Tongue (tissue), 1 donor: ENCODE measurements at regions not wholly inside any gene's neighbourhood (a gene's known extent, or its start where the extent isn't known, plus 50 kb on each side); places are given as distances from the start of the nearest gene placed in this dataset.

ENCODE experiments used
- DNase-seq: peaks from one replicate; pipeline ENCODE4 v3.0.0-alpha.2; 2015

DNA sequence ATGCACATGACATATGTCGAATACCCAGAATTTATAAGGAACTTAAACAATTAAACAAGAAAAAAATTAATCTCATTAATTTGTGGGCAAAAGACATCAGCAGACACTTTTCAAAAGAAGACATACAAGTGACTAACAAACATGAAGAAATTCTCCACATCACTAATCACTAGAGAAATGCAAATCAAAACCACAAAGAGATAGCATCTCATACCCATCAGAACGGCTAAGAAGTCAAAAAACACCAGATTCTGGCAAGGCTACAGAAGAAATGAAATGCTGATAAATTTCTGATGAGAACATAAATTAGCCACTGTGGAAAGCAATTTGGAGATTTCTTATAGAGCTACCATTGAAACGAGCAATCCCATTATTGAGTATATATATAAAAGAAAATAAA, 210.6 kb upstream of the LUZP2 start:
- no peak for DNase-seq

DNA sequence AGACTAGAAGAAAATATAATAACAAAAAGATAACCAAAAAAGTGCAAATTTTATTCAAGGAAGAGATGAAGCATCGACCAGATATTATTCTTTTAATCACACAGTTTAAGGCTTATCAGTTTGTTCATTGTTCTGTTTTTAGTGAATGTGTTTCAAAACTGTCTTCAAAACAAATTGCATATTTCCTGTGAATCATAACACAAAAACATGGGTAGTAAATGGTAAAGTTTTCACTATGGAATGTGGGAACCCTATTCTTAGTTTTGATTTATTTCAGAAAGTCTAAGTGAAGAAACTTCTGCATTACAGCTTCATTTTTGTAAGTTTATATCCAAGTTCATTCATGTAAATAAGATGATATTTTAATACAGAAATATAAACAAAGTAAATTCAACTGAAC, 207.6 kb upstream of the LUZP2 start:
- DNase-seq: no peak

DNA sequence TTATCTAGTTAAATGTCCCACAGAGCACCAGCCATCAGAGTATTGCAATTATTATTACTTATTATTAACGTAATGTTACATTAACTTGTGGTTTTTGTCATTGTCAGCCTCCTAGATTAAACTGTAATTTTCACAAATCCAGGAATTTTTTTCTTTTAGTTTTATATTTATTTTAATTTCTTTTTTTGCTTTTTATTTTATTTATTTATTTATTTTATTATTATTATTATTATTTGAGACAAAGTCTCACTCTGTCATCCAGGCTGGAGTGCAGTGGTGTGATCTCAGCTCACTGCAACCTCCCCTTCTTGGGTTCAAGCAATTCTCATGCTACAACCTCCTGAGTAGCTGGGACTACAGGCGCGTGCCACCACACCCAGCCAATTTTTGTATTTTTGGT, 202.9 kb upstream of the LUZP2 start:
- no peak for DNase-seq

DNA sequence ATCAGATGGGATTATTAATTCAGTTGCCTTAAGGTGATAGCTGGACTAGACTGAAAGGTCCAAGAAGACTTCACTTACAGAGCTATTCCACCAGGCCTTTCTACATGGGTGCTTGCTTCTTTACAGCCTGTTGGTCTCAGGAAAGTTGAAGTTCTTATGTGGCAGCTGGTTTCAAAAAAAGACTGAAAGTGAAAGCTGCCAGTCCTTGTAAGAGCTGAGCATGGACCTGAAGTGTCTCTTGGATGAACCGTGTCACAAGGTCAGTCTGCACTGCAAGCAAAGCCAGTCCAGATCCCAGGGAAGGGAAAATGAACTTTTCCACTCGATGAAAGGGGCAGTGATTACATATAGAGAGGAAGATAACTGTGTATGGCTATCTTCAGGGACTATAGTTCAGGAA, 201.5 kb upstream of the LUZP2 start:
- DNase-seq: no peak

DNA sequence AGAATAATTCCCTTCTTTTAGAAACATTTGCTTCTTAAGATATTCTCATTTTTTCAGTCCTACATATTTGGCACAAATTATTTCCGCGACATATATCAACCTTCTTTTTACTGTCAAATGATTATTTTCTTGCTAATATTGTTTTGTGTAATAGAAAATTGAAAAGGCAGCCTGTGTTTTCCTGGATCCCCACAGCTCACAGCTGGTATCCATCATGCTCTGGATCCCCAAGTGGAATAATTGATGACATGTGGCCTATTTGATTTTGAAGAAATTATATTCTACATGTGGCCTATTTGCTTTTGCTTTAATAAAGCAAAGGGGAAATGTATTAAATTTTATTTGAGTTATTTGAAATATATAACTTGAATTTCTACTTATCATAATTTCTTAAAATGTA, 199.4 kb upstream of the LUZP2 start:
- DNase-seq: no peak

DNA sequence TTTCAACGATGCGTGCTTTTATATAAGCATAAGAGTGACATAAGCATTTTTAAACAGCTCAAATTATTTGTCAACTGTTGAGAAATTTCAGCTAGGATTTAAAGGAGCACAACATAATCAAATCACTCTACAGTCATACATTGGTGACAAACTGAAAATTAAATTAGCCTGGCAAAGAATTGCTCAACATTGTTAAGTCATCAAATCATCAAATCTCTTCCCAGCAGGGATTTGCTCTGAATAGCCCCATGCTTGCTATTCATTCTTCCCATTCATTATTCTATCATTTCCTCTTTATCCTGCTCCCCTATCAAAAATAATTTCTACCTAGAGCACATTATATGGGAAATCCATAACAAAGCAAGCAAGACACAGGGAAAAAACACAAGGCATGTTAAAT, 198.7 kb upstream of the LUZP2 start:
- no peak for DNase-seq

DNA sequence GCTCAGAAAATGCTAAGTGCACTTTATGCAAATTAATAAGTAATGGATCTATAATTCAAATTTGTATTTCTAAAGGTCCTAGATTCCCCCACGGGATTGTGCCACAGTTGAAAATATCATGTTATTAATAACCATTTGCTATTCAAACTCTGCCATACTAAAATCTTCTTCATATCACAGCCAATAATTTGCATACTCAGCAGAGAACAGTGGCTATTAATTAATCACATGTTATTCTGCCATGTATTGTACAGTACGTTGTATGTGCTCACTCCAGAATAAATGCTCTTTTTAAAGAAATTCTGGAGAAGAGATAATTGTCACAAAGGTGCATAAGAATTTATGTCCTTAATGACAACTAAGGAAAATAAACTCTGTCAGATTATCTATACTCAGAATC, 184.9 kb upstream of the LUZP2 start:
- DNase-seq: no peak

DNA sequence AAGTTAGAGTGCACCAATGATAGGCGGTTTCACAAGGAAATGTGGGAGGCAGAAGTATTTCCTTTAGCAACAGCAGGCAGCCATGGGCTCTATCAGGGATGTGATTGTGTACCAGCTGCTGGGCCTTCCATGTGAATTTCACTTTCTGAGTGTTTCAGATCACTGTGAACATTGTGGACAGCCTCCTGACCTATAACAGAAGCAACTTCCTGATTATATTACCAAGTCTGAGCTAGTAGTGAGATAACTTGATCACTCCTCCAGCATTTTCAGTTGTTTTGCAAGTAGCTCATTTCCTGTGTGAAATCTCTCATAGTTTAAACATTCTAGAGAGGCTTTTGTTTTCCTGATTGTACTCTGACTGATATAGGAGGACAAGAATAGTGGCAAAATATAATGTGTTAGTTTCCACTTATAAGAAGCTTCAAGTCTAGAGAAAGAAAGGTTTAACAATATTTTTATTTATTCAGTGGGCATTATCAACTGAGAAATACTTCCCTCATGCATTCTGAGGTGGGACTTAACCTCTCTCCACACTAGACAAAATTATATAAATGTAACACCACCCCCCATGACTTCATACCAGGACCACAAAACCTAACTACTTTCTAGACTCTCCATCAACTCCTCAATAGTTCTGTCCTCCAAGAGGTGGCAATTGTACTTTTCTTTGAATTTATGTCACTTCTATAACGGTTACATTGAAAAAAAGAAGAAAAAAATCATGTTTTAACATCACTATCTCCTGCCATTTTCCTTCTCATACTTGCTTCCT, 184.2 kb upstream of the LUZP2 start:
- DNase-seq: no peak

DNA sequence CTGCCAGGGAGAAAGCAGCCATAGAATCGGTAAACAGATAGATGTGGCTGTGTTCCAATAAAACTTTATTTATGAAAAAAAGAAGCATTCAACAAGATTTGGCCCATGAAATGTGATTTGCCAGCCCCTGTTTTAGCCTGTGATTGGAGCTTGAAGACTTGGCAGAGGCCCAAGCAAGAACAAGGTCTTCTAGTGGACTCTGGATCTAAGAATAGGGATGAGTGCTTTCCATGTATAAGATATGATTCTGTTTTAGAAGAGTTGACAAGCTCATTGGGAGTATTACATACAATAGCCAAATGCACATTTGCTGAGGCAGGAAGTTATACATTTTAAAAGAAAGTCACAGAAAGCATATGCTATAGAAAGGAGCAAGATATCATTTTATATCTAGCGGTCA, 175.6 kb upstream of the LUZP2 start:
- peak; percentile 22 for DNase-seq

DNA sequence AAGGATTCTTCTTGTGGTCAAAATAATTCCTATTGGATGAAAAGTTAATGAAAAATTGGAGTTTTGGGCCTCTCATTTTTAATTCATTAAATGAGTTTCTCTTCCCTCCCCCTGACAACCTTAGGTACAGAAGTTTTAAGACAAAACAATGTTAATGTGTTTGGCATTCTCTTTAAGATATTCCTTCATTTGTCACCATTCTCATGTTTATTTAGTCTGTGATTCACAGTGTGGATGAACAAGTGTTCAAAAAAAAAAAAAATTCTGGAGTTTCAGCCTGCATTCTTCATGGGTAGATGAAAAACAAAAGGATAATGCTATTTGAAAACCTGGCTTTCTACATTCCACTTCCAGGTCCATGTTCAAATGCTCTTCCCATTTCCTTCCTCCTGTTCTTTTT, 172.6 kb upstream of the LUZP2 start:
- no peak for DNase-seq

DNA sequence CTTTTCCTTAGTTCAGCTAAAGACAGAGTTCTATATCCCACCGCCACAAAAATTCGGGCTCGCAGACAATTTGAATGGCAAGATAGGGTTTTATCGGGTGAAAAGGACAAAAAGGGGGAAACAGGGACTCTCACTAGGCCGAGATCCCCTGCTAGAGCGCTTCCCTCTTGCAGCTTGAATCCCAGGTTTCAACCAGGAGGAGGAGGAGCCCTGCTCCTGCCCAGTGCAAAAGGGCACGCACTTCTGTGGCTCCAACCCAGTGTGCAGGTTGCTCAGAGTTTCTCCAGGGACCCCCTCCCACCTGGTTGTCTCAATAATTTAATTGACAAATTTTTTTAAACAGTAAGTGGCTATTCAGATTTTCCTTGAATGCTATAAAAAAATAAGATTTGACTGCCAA, 152.6 kb upstream of the LUZP2 start:
- DNase-seq: no peak

DNA sequence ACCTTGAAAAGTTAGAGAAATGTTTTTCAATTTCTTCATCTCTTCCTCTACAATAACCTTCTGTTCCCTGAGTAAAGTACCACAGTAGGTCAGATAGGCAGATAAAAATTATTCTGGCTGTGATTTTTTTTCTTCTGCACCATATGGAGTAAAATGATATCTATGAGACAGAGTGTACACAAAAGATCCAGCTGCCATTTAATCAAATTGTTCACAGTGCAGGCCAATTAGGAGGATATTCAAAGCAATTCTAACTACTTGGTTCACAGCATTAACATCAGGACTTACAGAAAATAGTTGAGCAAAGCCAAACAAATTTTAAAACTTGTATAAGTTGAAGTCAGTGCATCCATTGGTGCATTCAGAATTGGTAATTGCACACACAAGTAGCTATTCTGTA, 147.9 kb upstream of the LUZP2 start:
- DNase-seq: peak; percentile 60

DNA sequence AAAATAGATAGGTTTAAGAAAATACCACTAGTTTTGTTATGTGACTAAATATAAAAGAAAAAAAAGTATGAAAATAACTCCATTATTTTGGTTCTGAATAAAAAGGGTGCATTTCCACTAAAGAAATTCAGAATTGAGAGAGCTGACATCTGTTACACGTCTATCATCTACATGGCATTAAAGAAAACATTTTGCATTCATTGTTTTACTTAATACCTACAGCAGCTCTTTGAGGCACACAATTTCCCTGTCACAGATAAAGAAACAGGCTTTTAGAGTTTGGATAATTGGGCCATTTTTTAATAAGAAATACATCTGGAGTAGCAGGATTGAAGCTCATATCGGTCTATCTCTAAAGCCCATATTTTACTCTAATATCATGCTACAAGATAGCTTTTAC, 145.7 kb upstream of the LUZP2 start:
- DNase-seq: no peak

DNA sequence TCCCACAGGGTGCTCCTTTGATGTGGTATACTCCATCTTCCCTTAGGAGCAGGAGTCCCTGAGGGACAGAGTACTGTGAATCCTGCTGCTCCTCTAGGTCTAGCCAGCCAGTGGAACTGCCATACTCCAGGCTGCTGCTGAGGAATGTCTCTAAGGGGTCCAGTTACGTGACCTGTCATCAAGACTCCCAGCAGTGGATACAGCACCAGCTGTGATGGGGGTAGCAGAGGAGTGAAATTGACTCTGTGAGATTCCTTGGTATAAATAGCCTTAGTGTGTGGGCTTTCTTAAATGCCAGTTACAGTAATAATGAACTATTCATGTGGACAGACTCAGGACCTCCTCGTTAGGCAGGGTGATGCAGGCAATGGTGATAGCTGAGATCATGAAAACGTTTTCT, 140.4 kb upstream of the LUZP2 start:
- peak; percentile 78 for DNase-seq

DNA sequence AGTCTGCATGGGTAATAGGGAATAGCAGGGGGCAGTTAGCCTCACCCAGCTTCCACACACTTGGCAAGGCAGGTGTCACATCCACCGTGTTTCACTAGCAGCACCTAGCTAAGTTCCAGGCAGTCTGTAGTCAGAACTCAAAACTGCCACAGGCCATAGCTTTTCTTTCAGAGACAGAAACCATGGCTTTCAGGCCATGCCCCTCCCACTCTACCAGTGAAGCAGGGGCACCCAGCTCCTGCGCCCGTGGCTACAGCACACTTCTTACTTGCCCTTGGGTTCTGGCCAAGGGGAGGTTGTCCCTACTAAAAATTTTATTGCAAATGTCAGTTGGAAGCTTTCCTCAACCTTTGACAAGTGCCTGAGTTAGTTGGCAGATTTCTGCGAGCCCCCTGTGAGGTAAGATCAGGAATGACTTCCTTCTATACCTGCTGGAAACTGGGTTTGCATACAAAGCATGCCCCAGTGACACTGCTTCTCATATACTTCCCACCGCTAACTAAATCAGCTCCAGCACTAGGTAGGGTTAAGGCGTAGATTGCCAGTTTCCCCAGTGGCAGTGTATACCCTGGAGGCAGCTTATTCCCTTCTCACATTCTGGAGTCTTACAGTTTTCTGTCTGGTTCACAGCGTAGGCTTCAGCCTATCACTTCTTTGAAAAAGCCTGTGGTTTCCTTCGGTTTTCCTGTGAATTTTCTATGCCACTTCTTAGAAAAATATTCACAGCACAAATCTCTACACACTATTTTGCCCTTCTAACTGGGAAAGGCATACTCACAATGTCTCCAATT, 139.0 kb upstream of the LUZP2 start:
- no peak for DNase-seq

DNA sequence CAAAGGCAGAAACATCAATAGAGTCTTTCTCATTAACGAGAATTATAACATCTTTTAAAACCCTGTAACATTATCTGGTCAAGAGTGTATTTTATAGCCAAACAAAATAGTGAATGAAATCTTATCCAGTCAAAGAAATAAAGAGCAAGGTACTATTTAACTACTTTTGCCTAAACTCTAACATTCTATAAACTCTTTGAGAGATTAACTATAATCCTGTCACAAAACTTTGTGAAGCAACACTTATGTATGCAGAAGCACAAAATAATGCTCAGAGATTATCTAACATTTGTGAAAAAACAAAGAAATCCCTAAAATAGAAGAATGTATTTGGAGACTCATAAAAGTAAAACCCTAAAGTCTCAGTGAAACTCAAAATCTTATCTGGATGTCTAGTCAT, 124.4 kb upstream of the LUZP2 start:
- DNase-seq: no peak

DNA sequence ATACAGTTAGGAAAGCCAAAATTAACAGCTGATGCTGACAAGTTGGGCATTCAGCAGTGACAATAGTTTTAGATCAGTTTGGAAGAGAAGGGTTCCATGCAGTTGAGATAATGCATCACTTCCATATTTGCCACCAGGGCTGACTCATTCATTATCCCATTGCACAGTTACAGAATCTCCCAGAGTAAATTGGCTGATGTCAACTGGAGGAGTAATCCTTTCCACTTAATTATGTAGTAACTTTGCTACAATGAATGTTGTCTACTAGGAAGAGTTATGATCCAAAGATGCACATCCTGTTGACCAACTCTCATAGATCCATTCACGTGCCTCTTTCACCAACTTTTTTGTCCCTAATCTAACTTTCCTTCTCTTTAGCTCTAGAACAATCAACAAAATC, 123.3 kb upstream of the LUZP2 start:
- DNase-seq: no peak

DNA sequence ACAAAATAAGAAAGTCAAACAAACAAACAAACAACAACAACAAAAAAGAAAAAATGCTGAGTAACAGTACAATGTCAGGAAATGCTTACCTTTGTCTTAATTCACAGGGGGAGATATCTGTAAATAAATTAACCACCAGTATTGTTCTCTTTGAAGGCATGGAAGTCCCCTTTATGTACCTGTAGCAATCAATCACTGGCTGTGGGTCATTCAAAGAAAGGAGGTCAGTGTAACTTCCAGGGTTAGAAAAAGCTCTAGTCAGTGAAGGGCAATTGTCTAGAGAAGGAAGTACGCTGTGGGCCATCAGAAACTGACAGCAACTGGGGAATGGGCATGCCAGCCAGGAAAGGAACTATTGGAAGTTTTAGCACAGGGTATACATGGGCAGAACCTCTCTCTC, 121.5 kb upstream of the LUZP2 start:
- DNase-seq: no peak

DNA sequence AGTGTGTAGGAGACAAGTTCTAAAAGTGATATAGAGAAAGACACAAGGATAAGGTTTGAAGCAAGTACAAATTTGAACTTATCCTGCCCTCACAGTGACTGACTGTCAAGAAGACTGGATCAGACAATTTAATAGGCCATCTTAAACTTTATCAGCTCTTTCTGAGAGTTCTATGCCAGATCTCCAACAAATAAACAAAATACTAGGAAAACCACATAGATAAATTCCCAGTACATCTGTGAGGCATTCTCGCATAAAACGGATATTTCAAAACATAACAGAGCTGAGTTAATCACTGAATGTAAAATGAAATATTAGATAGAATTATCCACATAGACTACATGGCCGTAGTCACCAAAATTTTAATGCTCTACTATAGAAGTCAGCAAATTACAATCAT, 120.9 kb upstream of the LUZP2 start:
- DNase-seq: no peak

DNA sequence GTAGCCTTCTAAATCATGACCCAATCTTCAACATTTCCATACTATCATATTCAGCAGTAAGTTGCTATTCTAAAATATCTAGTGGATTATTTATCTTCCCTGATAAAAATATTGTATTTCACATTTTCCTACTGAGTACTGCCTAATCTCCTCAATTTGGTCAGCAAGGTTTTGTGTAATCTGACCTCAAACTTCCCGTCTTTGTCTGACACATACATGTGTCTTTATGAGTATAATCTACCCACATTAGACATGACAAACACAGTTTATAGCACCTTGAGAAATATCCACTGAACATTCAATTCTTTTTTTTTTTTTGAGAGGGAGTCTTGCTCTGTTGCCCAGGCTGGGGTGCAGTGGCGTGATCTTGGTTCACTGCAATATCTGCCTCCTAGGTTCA, 113.7 kb upstream of the LUZP2 start:
- DNase-seq: no peak

DNA sequence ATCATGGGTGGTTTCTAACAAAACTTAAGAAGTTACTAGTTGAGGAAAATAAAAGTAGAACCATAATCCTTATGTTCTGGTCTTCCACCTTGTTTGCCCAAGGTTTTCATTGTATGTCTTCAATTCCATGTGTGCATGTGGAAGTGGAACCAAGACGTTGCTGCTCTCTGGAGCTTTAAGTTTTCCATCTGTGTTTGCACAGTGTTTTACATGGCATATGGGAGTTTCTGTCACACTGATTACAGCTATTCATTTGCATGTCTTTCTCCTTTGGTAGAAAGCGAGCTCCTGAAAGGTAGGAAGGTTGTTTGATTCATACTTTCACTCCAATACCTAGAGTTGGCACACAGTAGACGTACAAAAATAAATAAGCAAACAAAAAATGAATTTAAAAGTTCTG, 112.6 kb upstream of the LUZP2 start:
- no peak for DNase-seq

DNA sequence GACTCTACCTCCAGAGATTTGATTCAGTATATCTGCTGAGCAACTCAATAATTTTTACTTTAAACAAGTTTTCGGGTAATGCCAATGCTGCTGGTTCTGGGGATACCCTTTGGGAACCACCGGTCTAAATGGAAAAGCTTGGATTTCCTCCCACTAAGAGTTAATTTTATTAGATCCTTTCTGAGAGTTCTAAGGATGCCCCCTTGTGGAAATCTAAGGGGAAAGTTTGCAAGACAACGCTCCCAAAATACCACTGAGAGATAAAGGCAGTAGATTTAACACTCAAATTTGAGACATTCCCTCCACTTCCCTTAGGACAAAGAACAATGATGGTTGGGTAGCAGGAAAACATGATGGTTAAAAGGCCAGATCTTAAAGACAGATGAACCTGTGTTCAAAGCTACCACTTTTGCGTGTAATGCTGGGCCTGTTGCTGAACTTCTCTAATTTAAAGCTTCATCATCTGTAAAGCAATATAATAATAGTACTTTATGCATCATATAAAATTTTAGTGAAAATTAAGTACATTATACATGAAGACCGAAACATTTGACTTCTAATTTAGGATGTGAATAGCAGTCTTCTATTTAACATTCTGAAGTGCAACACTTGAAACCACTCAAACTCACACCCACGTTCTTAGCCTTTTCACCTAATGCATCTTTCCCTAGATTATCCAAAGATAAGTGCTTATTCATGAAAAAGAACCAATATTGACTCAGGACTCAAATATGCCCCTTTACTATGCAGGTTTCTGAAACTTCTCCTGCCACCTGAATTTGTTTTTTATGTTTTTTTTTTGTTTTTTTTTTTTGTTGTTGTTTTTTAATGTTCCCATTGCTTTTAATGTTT, 110.1 kb upstream of the LUZP2 start:
- DNase-seq: peak; percentile 47

DNA sequence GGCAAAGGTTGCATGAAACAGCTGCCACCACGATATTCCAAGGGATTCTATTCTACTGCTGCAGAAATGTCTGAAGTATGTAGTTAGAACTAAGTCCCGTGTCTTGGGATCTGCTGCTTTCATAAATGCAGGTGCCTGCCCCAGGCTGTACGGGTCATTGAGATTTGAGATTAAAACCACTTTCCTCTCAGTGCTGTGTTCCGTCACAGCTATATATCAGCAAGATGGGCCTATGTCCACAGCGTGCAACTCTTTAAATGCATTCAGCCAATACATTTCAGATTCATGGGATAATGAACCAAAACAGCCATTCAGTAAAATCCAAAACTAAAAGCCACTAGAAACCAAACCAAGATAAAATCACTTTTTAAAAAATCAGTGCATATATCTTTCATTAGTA, 107.3 kb upstream of the LUZP2 start:
- no peak for DNase-seq
